ENCODE measurements at regions not wholly inside any gene's neighbourhood (a gene's known extent, or its start where the extent isn't known, plus 50 kb on each side); places are given as distances from the start of the nearest gene placed in this dataset.

DNA sequence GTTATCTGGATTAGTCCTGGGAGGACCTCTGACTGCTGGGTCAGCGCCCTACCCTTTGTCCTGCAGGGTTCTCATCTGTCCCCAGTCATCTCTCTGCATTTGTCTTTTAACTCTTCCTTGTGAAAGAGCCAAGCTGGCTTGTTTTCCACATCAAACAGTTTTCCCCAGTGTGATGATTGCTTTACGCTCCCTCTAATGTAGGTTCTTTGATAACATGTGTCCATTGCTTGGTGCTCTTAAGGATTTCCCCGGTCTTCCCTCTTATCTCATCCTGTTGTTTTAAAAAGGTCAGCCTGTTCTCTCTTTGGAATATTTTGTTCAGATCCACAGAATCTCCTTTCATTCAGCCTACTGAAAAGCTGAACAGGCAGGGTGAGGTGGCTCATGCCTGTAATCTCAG lies 792.1 kb upstream of the RAB6C start:
- no peak for TF ChIP-seq GABPA (IDR thresholded peaks at IDR 0.05; ENCODE audit: low read depth)
- no peak for TF ChIP-seq POLR2AphosphoS5 (IDR thresholded peaks at IDR 0.05; ENCODE audit: low read depth)
- TF ChIP-seq, protein P1, sequence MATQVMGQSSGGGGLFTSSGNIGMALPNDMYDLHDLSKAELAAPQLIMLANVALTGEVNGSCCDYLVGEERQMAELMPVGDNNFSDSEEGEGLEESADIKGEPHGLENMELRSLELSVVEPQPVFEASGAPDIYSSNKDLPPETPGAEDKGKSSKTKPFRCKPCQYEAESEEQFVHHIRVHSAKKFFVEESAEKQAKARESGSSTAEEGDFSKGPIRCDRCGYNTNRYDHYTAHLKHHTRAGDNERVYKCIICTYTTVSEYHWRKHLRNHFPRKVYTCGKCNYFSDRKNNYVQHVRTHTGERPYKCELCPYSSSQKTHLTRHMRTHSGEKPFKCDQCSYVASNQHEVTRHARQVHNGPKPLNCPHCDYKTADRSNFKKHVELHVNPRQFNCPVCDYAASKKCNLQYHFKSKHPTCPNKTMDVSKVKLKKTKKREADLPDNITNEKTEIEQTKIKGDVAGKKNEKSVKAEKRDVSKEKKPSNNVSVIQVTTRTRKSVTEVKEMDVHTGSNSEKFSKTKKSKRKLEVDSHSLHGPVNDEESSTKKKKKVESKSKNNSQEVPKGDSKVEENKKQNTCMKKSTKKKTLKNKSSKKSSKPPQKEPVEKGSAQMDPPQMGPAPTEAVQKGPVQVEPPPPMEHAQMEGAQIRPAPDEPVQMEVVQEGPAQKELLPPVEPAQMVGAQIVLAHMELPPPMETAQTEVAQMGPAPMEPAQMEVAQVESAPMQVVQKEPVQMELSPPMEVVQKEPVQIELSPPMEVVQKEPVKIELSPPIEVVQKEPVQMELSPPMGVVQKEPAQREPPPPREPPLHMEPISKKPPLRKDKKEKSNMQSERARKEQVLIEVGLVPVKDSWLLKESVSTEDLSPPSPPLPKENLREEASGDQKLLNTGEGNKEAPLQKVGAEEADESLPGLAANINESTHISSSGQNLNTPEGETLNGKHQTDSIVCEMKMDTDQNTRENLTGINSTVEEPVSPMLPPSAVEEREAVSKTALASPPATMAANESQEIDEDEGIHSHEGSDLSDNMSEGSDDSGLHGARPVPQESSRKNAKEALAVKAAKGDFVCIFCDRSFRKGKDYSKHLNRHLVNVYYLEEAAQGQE (IDR thresholded peaks at IDR 0.05; ENCODE audit: insufficient replicate concordance, low read depth): no peak
- no peak for TF ChIP-seq SPI1 (IDR thresholded peaks at IDR 0.05; ENCODE audit: borderline replicate concordance, low read depth)
- TF ChIP-seq, protein P2, sequence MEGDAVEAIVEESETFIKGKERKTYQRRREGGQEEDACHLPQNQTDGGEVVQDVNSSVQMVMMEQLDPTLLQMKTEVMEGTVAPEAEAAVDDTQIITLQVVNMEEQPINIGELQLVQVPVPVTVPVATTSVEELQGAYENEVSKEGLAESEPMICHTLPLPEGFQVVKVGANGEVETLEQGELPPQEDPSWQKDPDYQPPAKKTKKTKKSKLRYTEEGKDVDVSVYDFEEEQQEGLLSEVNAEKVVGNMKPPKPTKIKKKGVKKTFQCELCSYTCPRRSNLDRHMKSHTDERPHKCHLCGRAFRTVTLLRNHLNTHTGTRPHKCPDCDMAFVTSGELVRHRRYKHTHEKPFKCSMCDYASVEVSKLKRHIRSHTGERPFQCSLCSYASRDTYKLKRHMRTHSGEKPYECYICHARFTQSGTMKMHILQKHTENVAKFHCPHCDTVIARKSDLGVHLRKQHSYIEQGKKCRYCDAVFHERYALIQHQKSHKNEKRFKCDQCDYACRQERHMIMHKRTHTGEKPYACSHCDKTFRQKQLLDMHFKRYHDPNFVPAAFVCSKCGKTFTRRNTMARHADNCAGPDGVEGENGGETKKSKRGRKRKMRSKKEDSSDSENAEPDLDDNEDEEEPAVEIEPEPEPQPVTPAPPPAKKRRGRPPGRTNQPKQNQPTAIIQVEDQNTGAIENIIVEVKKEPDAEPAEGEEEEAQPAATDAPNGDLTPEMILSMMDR (IDR thresholded peaks at IDR 0.05; ENCODE audit: insufficient read depth, low read length): no peak
- no peak overlapping the region for H3K27ac ChIP-seq (replicated peaks)
- H3K27me3 ChIP-seq (ENCODE audit: insufficient read depth, poor library complexity, severe bottlenecking): peaks cover 3% of the 10 kb centered on the region
- DNase-seq (ENCODE audit: low read depth in 1 of 2, low spot score in 1 of 2): no peak
- H3K4me3 ChIP-seq (replicated peaks; ENCODE audit: insufficient read depth, low read length): no peak overlapping the region

DNA sequence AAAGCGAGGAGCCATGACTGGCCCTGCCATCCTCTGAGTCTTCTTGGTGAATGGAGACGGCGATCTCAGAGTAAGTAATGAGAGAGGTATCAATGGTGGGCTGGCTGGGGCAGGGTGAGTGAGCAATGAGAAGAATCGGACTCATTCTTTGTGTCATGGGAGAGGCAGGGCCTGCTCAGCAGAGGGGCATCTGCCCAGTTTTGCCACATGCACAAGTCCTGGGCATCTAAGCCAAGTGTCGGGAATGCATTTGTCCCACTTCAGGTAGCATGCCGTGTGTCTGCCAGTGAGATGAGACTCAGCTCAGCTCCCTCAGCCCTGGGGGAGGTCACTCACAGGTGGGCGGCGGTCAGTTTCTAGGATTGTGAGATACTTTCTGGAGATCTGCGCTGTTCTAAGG lies 791.0 kb upstream of the RAB6C start:
- Histone ChIP-seq H3K4me3 (replicated peaks; ENCODE audit: insufficient read depth, low read length) (no peak overlapping the region), H3K27ac (replicated peaks) (no peak overlapping the region), H3K27me3 (ENCODE audit: insufficient read depth, poor library complexity, severe bottlenecking) (peaks cover 3% of the 10 kb centered on the region)
- no peak for DNase-seq (ENCODE audit: low read depth in 1 of 2, low spot score in 1 of 2)
- TF ChIP-seq, protein P2 (IDR thresholded peaks at IDR 0.05; ENCODE audit: insufficient read depth, low read length): no peak
- TF ChIP-seq GABPA (IDR thresholded peaks at IDR 0.05; ENCODE audit: low read depth): no peak
- TF ChIP-seq, protein P1 (IDR thresholded peaks at IDR 0.05; ENCODE audit: insufficient replicate concordance, low read depth): no peak
- no peak for TF ChIP-seq POLR2AphosphoS5 (IDR thresholded peaks at IDR 0.05; ENCODE audit: low read depth)
- TF ChIP-seq SPI1 (IDR thresholded peaks at IDR 0.05; ENCODE audit: borderline replicate concordance, low read depth): no peak

DNA sequence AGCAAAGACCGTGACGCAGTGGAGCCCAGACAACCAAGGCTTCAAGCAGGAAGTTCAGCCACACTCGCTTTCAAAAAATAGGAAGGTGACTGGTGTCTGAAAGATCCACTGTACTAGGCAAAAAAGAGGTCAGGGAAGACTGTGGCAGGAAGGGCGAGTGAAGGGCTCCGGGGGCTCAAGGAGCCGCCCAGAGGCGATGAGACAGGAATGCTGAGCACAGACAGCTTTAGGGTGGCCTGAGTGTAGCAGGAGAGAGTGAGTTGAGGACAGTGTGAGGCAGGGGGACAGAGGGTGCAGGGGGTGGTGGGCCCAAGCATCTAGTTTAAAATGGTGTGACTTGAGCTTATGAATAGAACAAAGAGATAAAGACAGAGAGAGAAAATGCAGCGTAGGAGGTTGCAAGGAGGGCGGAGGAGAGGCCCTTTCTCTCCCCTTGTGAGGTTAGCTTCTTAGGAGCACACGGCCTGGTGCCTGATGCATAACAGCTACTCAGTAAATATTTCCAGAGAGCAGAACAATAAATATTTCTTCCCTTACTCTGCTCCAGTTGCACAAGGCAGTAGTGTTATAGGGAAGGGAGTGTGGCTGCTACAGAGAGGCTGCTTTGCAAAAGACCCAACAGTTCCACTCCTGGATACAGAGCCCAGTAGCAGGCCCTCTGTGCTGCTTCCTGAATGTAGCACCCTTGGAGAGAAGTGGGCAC lies 789.7 kb upstream of the RAB6C start:
- DNase-seq (ENCODE audit: low read depth in 1 of 2, low spot score in 1 of 2): no peak
- no peak overlapping the region for H3K27ac ChIP-seq (replicated peaks)
- TF ChIP-seq, protein P1 (IDR thresholded peaks at IDR 0.05; ENCODE audit: insufficient replicate concordance, low read depth): no peak
- no peak for TF ChIP-seq GABPA (IDR thresholded peaks at IDR 0.05; ENCODE audit: low read depth)
- TF ChIP-seq SPI1 (IDR thresholded peaks at IDR 0.05; ENCODE audit: borderline replicate concordance, low read depth): no peak
- TF ChIP-seq POLR2AphosphoS5 (IDR thresholded peaks at IDR 0.05; ENCODE audit: low read depth): no peak
- TF ChIP-seq, protein P2 (IDR thresholded peaks at IDR 0.05; ENCODE audit: insufficient read depth, low read length): no peak
- peaks cover 3% of the 10 kb centered on the region for H3K27me3 ChIP-seq (ENCODE audit: insufficient read depth, poor library complexity, severe bottlenecking)
- no peak overlapping the region for H3K4me3 ChIP-seq (replicated peaks; ENCODE audit: insufficient read depth, low read length)

Data from HL-60 (cell line).